Endometrium (tissue), 2 donors: ENCODE measurements at regions not wholly inside any gene's neighbourhood (a gene's known extent, or its start where the extent isn't known, plus 50 kb on each side); places are given as distances from the start of the nearest gene placed in this dataset.

Experiments
- FAIRE-seq: peaks from 2 replicates; lab custom pipeline; 2012; peaks lifted over from hg19 to GRCh38; lab: Jason Lieb, UNC
- donor health status: control.
- donor health status: control.

DNA sequence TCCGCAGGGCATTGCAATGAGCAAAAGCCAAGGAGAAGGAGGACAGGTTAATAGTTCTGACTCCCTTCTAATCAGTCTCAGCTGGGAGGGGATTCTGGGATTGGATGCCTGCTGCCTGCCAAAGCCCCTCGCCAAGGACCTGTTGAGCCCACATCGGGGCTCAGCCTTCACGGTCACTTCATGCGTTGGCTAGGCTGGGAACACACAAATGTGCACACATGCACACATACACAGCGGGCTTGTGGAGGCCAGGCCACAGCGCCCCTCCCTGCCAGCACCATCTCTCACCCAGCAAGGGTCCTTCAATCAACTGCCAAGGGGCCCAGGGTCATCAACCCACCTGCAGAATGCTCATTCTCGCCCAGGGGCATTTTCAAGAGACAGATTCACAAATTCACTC, 113.9 kb downstream of the C5orf15 start:
- no peak for FAIRE-seq

GRCh38 chr5:133853646-133854365, 114.6 kb downstream of the C5orf15 start:
- FAIRE-seq: no peak

DNA sequence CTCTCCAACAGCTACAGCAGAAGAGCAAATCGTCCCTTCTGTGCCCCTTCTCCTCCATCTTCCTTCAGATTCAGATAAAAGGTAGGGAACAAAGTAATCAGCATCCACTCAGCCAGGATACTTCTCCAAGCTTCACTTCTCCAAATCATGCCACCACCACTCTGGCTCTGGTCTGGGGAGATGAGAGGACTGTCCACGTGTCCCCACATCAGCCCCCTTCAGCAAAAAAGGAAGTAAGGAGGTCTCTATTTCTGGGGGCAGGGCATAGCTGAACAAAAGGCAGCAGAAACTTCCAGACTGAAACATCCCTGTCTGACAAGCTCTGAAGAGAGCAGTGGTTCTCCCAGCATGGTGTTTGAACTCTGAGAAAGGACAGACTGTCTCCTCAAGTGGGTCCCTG, 116.9 kb downstream of the C5orf15 start:
- FAIRE-seq: no peak

DNA sequence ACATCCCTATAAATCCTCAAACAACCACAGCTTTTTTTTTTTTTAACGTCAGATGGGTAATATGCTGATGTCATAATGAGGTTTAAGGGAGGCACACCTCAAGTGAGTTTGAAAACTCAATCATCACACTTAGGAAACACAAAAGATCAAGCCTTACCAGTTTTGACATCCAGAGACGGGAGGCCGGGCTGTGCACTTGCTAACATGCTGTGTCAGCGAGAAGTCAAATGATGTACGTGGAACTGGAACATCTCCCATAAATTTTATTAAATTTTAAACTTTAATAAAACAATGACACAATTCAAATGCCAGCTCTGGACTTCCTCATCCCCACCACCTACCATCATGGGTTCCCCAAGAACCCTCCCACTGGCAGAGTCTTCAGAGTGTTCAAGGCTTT, 117.6 kb downstream of the C5orf15 start:
- FAIRE-seq: no peak

- no peak for FAIRE-seq
Measured at GRCh38 chr5:133849116-133849515, 119.3 kb downstream of the C5orf15 start.

- no peak for FAIRE-seq
Measured at GRCh38 chr5:133848341-133848811, 120.0 kb downstream of the C5orf15 start.

- no peak for FAIRE-seq
Measured at GRCh38 chr5:133847886-133848285, 120.5 kb downstream of the C5orf15 start.

DNA sequence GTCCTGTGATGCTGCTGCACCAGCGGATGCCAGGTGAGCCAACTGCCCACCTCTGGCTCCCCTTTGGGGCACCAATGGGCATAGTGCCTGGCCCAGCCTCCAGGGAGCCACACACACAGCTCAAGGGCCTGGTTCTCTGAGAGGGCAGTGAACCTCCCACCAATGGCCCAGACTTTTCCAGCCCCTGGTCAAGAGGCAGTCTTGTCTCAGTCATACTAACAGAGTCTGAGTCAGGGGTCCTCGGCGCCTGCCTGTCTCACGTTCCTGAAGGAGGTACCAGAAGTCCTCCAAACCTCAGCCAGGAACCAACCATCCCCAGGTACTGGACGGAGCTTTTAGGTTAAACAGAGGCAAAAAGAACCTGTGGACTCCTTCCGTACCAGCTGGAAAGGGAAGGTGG, 121.1 kb downstream of the C5orf15 start:
- FAIRE-seq: no peak

DNA sequence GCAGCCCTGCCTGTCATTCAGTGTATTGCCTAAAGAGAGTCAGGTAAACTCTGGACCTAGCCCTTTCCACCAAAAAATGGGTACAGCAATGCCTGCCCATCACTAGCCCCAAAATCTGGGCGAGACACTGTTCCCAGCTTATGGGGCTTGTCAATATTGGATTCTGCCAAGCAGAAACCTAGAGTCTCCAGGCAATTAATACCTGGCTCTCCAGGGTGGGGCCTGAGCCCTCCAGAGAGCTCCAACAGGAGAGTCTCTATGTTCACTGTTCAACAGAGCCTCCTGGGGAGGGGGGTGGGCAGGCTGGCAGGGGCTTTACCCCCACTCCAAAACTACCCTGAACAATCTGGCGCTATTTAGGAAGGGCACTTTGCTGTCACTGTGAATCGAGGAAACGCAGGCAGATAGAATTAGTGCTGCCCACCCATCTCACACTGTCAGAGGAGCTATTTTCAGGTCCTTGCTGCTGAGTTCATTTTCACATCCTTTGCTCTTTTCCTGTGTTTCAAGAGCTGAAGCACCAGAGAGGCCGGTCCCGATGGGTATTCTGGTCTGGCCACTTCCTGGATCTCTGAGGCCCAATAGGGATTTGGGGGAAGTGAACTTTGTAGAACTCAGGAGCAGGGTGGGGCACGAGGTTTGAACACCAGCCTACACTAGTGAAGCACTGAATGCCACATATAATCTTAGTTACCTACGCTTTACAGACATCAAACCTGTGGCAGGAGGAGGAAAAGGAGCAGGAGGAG, 121.8 kb downstream of the C5orf15 start:
- no peak for FAIRE-seq

DNA sequence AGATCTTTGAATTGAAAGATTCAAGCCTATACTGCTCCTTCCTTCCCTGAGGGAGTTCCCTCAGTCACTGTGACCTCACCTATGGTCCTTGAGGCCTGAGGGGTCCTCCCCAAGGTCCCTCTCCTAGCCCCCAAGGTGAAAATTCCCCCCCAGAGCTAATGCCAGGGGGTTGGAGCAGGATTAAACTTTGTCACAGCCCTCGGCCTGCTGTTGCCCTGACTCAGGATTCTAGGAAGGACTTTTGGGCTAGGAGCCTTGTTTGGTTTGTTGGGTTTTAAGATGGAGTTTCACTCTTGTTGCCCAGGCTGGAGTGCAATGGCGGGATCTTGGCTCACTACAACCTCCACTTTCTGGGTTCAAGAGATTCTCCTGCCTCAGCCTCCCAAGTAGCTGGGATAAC, 123.2 kb downstream of the C5orf15 start:
- FAIRE-seq: no peak

DNA sequence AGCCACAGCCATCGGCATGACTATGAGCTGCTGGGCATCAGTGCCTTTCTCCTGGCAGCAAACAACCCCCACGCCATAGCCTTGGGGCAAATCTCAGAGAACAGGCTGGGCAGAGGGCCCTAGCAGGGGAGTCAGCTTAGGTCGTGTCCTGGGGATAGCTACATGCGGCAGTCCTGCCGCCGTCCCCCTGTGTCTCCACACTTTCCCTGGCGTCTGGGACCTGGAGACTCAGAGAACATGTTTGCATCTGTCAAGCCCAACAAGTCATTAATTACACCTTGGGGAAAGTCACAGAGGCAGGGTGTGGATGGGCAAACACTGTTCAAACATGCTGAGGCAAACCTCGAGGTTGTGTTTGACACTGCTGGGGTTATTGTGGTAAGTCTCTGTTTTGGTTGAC, 123.6 kb downstream of the C5orf15 start:
- no peak for FAIRE-seq

DNA sequence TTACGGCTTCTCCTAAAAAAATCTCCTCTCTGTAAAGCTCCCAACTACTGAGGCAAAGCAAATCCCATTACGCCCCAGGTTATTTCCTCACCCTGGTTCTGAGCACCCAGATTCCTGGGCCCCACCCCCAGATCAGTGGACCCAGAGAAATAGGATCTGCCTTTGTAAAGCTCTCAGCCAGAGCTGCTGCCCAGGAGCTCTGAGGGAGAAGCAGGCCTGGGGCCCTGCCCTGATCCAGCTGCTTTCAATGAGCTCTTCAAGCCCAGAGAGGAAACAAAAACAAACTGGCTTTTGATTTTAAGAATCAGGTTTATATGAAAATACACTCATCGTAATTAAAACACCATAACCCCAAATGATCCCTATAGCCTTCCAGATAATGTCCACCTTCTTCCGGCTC, 124.5 kb downstream of the C5orf15 start:
- no peak for FAIRE-seq

- FAIRE-seq: no peak
Measured at GRCh38 chr5:133842846-133843611, 125.4 kb downstream of the C5orf15 start.

DNA sequence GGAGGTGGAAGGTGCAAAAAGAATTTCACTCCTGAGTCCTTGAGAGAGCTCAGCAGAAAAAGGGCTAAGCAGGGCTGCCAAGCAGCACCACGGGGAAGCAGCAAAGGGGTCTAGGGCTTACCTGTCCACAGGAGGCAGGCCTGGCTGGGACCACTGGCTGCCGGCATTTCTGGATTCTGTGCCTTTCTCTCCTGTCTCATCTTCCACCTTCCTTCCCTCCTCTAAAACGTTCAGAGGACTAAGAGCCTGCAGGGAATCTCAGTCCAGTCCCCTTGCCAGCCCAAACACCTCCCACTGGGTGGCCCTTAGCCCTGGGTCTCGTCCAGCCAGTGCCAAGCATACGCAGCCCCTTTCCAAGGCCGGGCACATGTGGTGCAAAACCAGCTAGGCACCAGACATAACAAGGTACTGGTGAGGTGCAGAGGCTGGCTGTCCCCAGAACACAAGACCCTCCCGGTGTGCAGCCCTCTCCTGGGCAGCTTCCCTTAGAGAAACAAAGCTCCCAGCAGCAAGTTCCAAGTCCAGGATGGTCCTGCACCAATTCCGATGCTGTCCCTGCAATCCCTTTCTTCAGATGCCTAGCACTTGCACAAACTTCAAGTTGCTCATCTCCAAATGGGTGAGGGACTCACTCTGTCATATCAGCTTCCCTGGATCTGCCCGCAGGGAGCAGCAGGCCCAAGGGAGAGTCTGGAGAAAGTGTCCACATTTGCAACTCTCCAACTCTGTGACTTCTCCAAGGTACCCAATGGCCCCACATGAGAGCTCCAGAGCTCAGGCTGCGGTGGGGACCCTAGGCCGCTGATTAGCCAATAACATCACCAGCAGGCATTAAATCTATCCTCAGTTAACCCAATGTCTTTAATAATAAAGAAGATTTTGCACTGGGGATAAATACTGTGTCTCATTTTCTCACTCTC, 126.3 kb downstream of the C5orf15 start:
- no peak for FAIRE-seq

DNA sequence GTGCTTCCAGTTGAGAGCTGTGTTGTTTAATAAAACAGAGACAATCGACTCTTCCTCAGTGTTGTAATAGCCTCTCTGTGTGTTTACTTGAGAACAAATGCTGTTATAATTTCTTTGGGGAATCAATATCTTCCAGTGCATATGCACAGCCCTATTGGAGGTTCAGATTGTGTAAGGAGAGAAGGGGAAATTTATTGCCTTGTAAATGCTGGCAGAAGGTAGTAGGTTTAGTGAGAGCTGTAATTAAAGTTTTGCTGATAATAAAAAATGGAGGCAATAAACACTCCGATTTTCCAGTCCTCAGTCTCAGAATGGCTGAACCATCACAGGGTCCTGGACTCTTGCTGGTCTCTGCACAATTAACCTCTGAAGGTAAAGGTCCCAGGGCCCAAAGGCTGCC, 128.3 kb downstream of the C5orf15 start:
- FAIRE-seq: no peak

- FAIRE-seq: no peak
Measured at GRCh38 chr5:133839721-133840120, 128.7 kb downstream of the C5orf15 start.

GRCh38 chr5:133839090-133839489, 129.3 kb downstream of the C5orf15 start:
- no peak for FAIRE-seq

GRCh38 chr5:133838286-133838685, 130.1 kb downstream of the C5orf15 start:
- no peak for FAIRE-seq

DNA sequence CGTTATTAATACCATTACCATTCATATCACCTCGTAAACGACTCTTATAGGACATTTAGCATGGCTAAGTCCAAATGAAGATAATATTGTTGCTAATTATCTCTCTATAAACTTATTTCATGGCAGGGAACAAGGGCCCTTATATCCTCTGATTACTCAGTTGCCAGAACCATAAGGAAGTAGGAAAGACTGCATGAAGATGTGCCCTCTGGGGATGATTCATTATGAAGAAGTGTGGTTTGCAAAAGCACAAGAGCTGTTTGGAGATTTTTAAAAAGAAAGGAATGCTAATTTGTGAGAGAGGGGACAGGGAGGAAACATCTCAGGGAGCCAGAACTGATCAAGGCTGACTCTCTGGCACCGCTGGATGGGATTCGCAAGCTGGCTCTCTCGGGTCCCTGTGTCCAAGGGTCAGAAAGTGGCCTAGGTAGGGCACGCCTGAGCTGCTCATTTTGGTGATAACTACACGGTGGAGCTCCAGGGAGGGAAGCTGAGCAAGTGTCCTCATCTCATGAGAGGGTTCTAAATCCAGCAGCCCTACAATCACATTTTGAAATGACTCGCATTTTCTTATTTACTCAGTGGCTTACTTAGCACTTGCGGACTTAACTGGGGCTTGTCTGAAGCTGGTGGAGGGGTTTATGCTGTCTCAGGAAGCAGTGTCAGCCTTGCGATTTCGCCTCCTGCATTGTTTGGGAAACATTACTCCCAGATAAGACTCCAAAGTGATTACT, 136.8 kb downstream of the C5orf15 start:
- FAIRE-seq: no peak

DNA sequence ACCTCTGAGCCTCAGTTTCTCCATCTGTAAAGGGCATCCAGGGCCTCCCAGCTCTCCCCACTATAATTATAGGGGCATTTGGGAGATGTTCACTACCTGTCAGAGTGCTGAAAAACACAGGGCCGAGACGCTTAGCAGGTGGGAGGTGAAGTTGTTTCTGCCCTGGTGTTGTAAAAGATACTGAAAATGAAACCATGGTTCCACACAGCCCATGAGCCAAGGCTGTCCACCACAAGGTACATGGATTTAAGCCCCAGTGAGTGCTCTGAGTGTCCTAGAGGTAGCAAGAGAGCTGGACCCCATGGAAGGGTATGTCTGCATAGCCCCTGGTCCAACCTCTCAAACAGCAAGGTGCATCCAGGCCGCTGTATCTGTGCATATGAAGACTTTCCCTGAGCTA, 137.5 kb downstream of the C5orf15 start:
- FAIRE-seq: no peak

GRCh38 chr5:133830281-133830680, 138.1 kb downstream of the C5orf15 start:
- FAIRE-seq: no peak
